Parathyroid adenoma (tissue), 2 donors: ENCODE measurements at regions not wholly inside any gene's neighbourhood (a gene's known extent, or its start where the extent isn't known, plus 50 kb on each side); places are given as distances from the start of the nearest gene placed in this dataset.

Experiments used
- H2AFZ ChIP-seq: fragments of 300-600 bp; sonication (generic); one replicate; pipeline ENCODE4 v1.7.0; 2017; ENCODE audit warnings: antibody characterized with exemption, mild to moderate bottlenecking
- H3K27ac ChIP-seq: fragments of 300-600 bp; sonication (generic); one replicate; pipeline ENCODE4 v1.7.0; 2017
- H3K27me3 ChIP-seq: fragments of 300-600 bp; sonication (generic); one replicate; pipeline ENCODE4 v1.7.0; 2017; ENCODE audit warnings: low read length; ENCODE audit not compliant: control insufficient read depth, insufficient read depth
- H3K36me3 ChIP-seq: fragments of 300-600 bp; sonication (generic); one replicate; pipeline ENCODE4 v1.7.0; 2017; ENCODE audit warnings: low read length; ENCODE audit not compliant: control insufficient read depth, insufficient read depth
- H3K4me1 ChIP-seq: fragments of 300-600 bp; sonication (generic); one replicate; pipeline ENCODE4 v1.7.0; 2017; ENCODE audit warnings: control low read depth
- H3K4me2 ChIP-seq: fragments of 300-600 bp; sonication (generic); one replicate; pipeline ENCODE4 v1.7.0; 2017; ENCODE audit warnings: low read length
- H3K4me3 ChIP-seq: fragments of 300-600 bp; sonication (generic); one replicate; pipeline ENCODE4 v1.7.0; 2017; ENCODE audit warnings: low read depth, low read length
- H3K79me2 ChIP-seq: fragments of 300-600 bp; sonication (generic); one replicate; pipeline ENCODE4 v1.7.0; 2017; ENCODE audit warnings: control low read depth
- H3K9ac ChIP-seq: fragments of 300-600 bp; sonication (generic); one replicate; pipeline ENCODE4 v1.7.0; 2017; ENCODE audit warnings: mild to moderate bottlenecking
- H3K9me3 ChIP-seq: fragments of 300-600 bp; sonication (generic); one replicate; pipeline ENCODE4 v1.7.0; 2017; ENCODE audit warnings: low read length; ENCODE audit not compliant: control insufficient read depth
- CTCF ChIP-seq: fragments of 300-600 bp; sonication (generic); IDR thresholded peaks from one replicate; pipeline ENCODE4 v1.7.0; 2017; ENCODE audit warnings: antibody characterized with exemption, mild to moderate bottlenecking
- donor health status: primary hyperparathyroidism.

- H3K4me1 ChIP-seq = peaks cover 7% of the 10 kb centered on the region
- no peaks in the 10 kb centered on the region for H3K27me3 ChIP-seq
- no peaks in the 10 kb centered on the region for H3K36me3 ChIP-seq
- H3K9me3 ChIP-seq = no peaks in the 10 kb centered on the region
- H3K9ac ChIP-seq = no peak overlapping the region
- peak overlapping the region; percentile 57 for H2AFZ ChIP-seq
- H3K79me2 ChIP-seq = no peaks in the 10 kb centered on the region
- peak overlapping the region; percentile 44 for H3K4me2 ChIP-seq
- H3K4me3 ChIP-seq = no peak overlapping the region
- no peak for TF ChIP-seq CTCF
- no peak overlapping the region for H3K27ac ChIP-seq
Observed at GRCh38 chr10:91708174-91708861, 75.4 kb upstream of the PPP1R3C start.

- Histone ChIP-seq H3K9ac (no peak overlapping the region), H3K27me3 (no peaks in the 10 kb centered on the region), H3K27ac (no peak overlapping the region), H2AFZ (no peak overlapping the region), H3K36me3 (no peaks in the 10 kb centered on the region), H3K79me2 (no peaks in the 10 kb centered on the region), H3K4me1 (peaks cover 7% of the 10 kb centered on the region), H3K4me2 (no peak overlapping the region), H3K4me3 (no peak overlapping the region), H3K9me3 (no peaks in the 10 kb centered on the region)
- TF ChIP-seq CTCF = no peak
Observed at GRCh38 chr10:91707236-91707635, 74.4 kb upstream of the PPP1R3C start.

GRCh38 chr10:91705948-91706670 lies 73.2 kb upstream of the PPP1R3C start:
- Histone ChIP-seq H3K4me1 (peaks cover 7% of the 10 kb centered on the region), H3K9me3 (no peaks in the 10 kb centered on the region), H3K36me3 (no peaks in the 10 kb centered on the region), H3K27me3 (no peaks in the 10 kb centered on the region), H3K9ac (no peak overlapping the region), H3K4me2 (no peak overlapping the region), H3K27ac (no peak overlapping the region), H3K79me2 (no peaks in the 10 kb centered on the region), H3K4me3 (no peak overlapping the region), H2AFZ (no peak overlapping the region)
- no peak for TF ChIP-seq CTCF

GRCh38 chr10:91702620-91703019 lies 69.7 kb upstream of the PPP1R3C start:
- H3K9ac ChIP-seq = no peak overlapping the region
- no peak overlapping the region for H2AFZ ChIP-seq
- H3K27me3 ChIP-seq = no peaks in the 10 kb centered on the region
- no peak for TF ChIP-seq CTCF
- no peak overlapping the region for H3K4me3 ChIP-seq
- no peak overlapping the region for H3K27ac ChIP-seq
- H3K36me3 ChIP-seq = no peaks in the 10 kb centered on the region
- no peaks in the 10 kb centered on the region for H3K79me2 ChIP-seq
- no peak overlapping the region for H3K4me2 ChIP-seq
- no peaks in the 10 kb centered on the region for H3K9me3 ChIP-seq
- H3K4me1 ChIP-seq = no peaks in the 10 kb centered on the region
